ENCODE measurements at regions not wholly inside any gene's neighbourhood (a gene's known extent, or its start where the extent isn't known, plus 50 kb on each side); places are given as distances from the start of the nearest gene placed in this dataset.

DNA sequence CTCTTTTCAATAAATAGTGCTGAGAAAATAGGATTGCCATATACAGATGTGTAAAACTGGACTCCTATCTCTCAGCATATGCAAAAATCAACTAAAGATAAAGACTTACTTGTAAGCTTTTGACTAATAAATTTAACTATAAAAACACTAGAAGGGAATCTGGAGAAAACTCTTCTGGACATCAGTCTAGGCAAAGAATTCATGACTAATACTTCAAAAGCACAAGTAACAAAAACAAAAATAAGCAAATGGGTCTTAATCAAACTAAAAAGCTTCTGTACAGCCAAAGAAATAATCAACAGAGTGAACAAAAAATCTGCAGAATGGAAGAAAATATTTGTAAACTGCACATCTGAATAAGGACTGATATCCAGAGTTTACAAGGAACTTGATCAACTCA is 1122.2 kb downstream of the TBL1XR1 start:
- TF ChIP-seq, protein P1, sequence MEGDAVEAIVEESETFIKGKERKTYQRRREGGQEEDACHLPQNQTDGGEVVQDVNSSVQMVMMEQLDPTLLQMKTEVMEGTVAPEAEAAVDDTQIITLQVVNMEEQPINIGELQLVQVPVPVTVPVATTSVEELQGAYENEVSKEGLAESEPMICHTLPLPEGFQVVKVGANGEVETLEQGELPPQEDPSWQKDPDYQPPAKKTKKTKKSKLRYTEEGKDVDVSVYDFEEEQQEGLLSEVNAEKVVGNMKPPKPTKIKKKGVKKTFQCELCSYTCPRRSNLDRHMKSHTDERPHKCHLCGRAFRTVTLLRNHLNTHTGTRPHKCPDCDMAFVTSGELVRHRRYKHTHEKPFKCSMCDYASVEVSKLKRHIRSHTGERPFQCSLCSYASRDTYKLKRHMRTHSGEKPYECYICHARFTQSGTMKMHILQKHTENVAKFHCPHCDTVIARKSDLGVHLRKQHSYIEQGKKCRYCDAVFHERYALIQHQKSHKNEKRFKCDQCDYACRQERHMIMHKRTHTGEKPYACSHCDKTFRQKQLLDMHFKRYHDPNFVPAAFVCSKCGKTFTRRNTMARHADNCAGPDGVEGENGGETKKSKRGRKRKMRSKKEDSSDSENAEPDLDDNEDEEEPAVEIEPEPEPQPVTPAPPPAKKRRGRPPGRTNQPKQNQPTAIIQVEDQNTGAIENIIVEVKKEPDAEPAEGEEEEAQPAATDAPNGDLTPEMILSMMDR (IDR thresholded peaks at IDR 0.05) = no peak
- intact Hi-C loops (cut with DNase I, micrococcal nuclease) = no loop called here
- ATAC-seq (no peak), DNase-seq (no peak)
- Histone ChIP-seq H3K4me1 (ENCODE audit: low read depth) (no peaks in the 10 kb centered on the region), H3K36me3 (ENCODE audit: low read depth) (no peaks in the 10 kb centered on the region), H3K4me3 (no peak overlapping the region), H3K9me3 (no peaks in the 10 kb centered on the region)

DNA sequence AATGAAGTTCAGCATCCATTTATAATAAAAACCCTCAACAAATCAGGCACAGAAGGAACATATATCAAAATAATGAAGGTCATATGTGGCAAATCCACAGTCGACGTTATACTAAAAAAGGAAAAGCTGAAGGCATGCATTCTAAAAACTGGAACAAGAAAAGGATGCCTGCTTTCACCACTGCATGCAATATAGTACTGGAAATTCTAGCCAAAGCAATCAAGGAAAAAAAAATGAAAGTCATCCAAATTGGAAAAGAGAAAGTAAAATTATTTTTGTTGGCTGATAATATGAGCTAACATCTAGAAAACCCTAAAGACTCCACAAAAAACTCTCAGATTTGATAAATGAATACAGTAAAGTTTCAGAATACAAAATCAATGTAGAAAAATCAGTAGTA is 1123.2 kb downstream of the TBL1XR1 start:
- intact Hi-C loops (cut with DNase I, micrococcal nuclease) = no loop called here
- no peaks in the 10 kb centered on the region for H3K36me3 ChIP-seq (ENCODE audit: low read depth)
- TF ChIP-seq, protein P1 (IDR thresholded peaks at IDR 0.05) = no peak
- ATAC-seq = no peak
- H3K9me3 ChIP-seq = no peaks in the 10 kb centered on the region
- no peak overlapping the region for H3K4me3 ChIP-seq
- DNase-seq = no peak
- no peaks in the 10 kb centered on the region for H3K4me1 ChIP-seq (ENCODE audit: low read depth)

DNA sequence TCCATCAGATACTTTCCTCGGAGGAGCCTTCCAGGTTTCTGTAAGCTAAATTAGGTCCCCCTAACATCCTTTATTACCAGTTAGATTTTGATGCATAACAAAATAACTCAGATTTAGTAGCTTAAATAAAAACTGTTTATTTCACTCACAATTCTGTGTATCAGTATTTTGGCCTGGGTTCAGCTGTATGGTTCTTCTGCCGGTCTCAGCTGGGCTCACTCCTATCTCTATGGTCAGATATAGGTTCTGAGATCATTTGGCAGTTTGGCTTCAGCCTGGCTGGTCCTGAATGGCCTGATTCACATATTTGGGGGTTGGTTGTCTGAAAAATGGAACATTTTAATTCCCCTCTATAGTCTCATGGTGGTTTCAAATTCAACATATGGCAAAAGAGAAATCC is 1125.3 kb downstream of the TBL1XR1 start:
- TF ChIP-seq, protein P1 (IDR thresholded peaks at IDR 0.05) = no peak
- intact Hi-C loops (cut with DNase I, micrococcal nuclease) = no loop called here
- Histone ChIP-seq H3K9me3 (no peaks in the 10 kb centered on the region), H3K4me3 (no peak overlapping the region), H3K4me1 (ENCODE audit: low read depth) (no peaks in the 10 kb centered on the region), H3K36me3 (ENCODE audit: low read depth) (no peaks in the 10 kb centered on the region)
- DNase-seq = no peak
- no peak for ATAC-seq

DNA sequence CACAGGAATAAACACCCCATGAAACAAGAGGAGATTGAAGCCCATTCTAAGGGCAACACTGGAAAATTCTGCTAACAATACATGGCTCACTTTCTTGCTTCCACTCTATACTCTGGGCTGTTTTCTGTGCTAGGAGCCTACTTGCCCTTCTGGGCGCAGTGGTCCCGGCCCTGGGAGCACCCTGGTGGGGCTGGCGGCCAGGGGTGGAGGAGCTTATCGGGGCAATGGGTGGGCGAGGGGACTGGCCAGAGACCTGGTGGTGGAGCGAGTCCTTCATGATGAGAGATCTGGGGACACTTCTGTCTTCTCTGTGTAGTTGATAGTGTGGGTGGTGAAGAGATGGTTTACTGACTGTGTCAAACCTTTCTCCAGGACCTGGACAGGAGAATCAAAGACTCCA is 1128.5 kb downstream of the TBL1XR1 start:
- no peaks in the 10 kb centered on the region for H3K4me1 ChIP-seq (ENCODE audit: low read depth)
- TF ChIP-seq, protein P1 (IDR thresholded peaks at IDR 0.05) = no peak
- H3K4me3 ChIP-seq = no peak overlapping the region
- intact Hi-C loops (cut with DNase I, micrococcal nuclease) = no loop called here
- H3K9me3 ChIP-seq = no peaks in the 10 kb centered on the region
- DNase-seq = no peak
- H3K36me3 ChIP-seq (ENCODE audit: low read depth) = no peaks in the 10 kb centered on the region
- ATAC-seq = no peak

DNA sequence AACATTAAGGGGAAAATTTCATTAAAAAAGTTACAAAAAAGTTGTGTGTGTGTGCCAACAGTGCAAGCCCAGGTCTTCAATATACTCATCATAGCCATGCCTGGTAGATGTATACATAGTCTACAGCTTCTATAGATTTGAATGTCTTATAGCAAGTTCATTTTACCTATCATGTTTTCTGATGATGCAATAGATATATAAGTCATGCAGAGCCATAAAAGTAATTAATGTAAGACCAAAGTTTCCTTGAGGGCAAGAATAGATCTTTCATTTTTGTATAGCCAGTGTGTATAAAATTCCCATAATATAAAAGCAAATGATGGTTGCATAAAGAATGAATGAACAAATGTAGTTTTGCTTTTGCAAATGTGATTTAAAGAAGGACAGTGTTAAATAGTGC is 1138.4 kb downstream of the TBL1XR1 start:
- TF ChIP-seq, protein P1 (IDR thresholded peaks at IDR 0.05) = no peak
- intact Hi-C loops (cut with DNase I, micrococcal nuclease) = no loop called here
- Histone ChIP-seq H3K9me3 (no peaks in the 10 kb centered on the region), H3K4me1 (ENCODE audit: low read depth) (no peaks in the 10 kb centered on the region), H3K4me3 (no peak overlapping the region), H3K36me3 (ENCODE audit: low read depth) (no peaks in the 10 kb centered on the region)
- no peak for DNase-seq
- no peak for ATAC-seq

DNA sequence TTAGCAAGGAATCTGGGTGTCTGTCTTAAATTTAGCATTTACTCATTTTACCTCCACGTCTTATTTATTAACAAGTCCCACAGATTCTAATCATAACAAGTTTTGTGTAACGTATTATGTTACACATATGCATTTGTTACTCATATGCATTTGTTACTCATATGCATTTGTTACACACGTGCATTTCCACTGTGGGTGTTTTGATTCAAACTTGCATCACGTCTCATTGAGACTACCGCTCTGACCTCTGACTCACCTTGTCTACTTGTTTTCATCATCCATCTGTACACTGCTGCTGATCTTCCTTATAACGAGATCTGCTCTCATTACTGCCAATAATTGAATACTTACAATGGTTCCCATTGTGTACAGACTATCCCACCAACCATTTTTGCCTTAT is 1141.4 kb downstream of the TBL1XR1 start:
- no peaks in the 10 kb centered on the region for H3K9me3 ChIP-seq
- DNase-seq (no peak), ATAC-seq (no peak)
- no peaks in the 10 kb centered on the region for H3K36me3 ChIP-seq (ENCODE audit: low read depth)
- intact Hi-C loops (cut with DNase I, micrococcal nuclease) = no loop called here
- TF ChIP-seq, protein P1 (IDR thresholded peaks at IDR 0.05) = no peak
- H3K4me3 ChIP-seq = no peak overlapping the region
- no peaks in the 10 kb centered on the region for H3K4me1 ChIP-seq (ENCODE audit: low read depth)

Measured in mucosa of descending colon (tissue), 3 donors.